Liver (tissue), 8 donors: ENCODE measurements at regions not wholly inside any gene's neighbourhood (a gene's known extent, or its start where the extent isn't known, plus 50 kb on each side); places are given as distances from the start of the nearest gene placed in this dataset.

Experiments
- DNase-seq: peaks from one replicate; pipeline ENCODE4 v3.0.0-alpha.2; 2017; ENCODE audit warnings: low spot score
- H3K27ac ChIP-seq, 2 donors: one replicate each; pipeline ENCODE4 v1.7.0; 2013; ENCODE audit warnings: inconsistent platforms in 2 of 2, low read length in 2 of 2, control low read depth in 1 of 2, low read depth in 1 of 2, mild to moderate bottlenecking in 1 of 2
- H3K27me3 ChIP-seq, 4 donors: one replicate each; pipeline versions ENCODE4 v1.6.1 to v1.7.0; 2013; ENCODE audit warnings: low read length in 3 of 4, inconsistent platforms in 1 of 4, mild to moderate bottlenecking in 1 of 4, moderate library complexity in 1 of 4; ENCODE audit not compliant: control insufficient read depth in 4 of 4, insufficient read depth in 4 of 4
- H3K36me3 ChIP-seq, 4 donors: one replicate each; pipeline versions ENCODE4 v1.6.1 to v1.7.0; 2013; ENCODE audit warnings: low read length in 3 of 4, mild to moderate bottlenecking in 3 of 4, low read depth in 1 of 4, moderate library complexity in 1 of 4; ENCODE audit not compliant: control insufficient read depth in 4 of 4, insufficient read depth in 3 of 4
- H3K4me1 ChIP-seq, 4 donors: one replicate each; pipeline versions ENCODE4 v1.6.1 to v1.7.0; 2013; ENCODE audit warnings: low read length in 3 of 4, mild to moderate bottlenecking in 3 of 4, moderate library complexity in 1 of 4; ENCODE audit not compliant: control insufficient read depth in 4 of 4, insufficient read depth in 4 of 4
- H3K4me3 ChIP-seq, 3 donors: one replicate each; pipeline versions ENCODE4 v1.6.1 to v1.7.0; 2013; ENCODE audit warnings: low read length in 3 of 3, control low read depth in 1 of 3, low read depth in 1 of 3, mild to moderate bottlenecking in 1 of 3
- H3K9ac ChIP-seq, 2 donors: one replicate each; pipeline ENCODE4 v1.7.0; 2013; ENCODE audit warnings: low read length in 2 of 2, mild to moderate bottlenecking in 2 of 2, moderate library complexity in 2 of 2, control low read depth in 1 of 2, low read depth in 1 of 2
- H3K9me3 ChIP-seq, 4 donors: one replicate each; pipeline versions ENCODE4 v1.6.1 to v1.7.0; 2013; ENCODE audit warnings: low read length in 3 of 4; ENCODE audit not compliant: control insufficient read depth in 4 of 4
- ATF3 ChIP-seq: IDR thresholded peaks from 2 replicates; pipeline ENCODE4 v1.6.1; 2016; ENCODE audit warnings: antibody characterized with exemption
- EGR1 ChIP-seq, 2 donors: IDR thresholded peaks; 2 replicates each; pipeline ENCODE4 v1.6.1; 2016 to 2018; ENCODE audit warnings: antibody characterized with exemption in 2 of 2, low read depth in 2 of 2
- FOXA1 ChIP-seq: IDR thresholded peaks from 2 replicates; pipeline ENCODE4 v1.6.1; 2016; ENCODE audit warnings: antibody characterized with exemption
- FOXA2 ChIP-seq: IDR thresholded peaks from 2 replicates; pipeline ENCODE4 v1.6.1; 2016; ENCODE audit warnings: antibody characterized with exemption
- GABPA ChIP-seq, 2 donors: IDR thresholded peaks in 1 of 2; conservative IDR thresholded peaks in 1 of 2; 2 replicates each; pipeline ENCODE4 v1.6.1; 2016; ENCODE audit warnings: antibody characterized with exemption in 2 of 2, mild to moderate bottlenecking in 1 of 2, moderate library complexity in 1 of 2
- HNF4A ChIP-seq, 2 donors: conservative IDR thresholded peaks; 2 replicates each; pipeline ENCODE4 v1.6.1; 2016; ENCODE audit warnings: antibody characterized with exemption in 2 of 2, mild to moderate bottlenecking in 2 of 2
- HNF4G ChIP-seq: IDR thresholded peaks from 2 replicates; pipeline ENCODE4 v1.6.1; 2016; ENCODE audit warnings: antibody characterized with exemption
- JUND ChIP-seq, 2 donors: IDR thresholded peaks; 2 replicates each; pipeline ENCODE4 v1.6.1; 2016; ENCODE audit warnings: antibody characterized with exemption in 2 of 2
- MAX ChIP-seq: IDR thresholded peaks from 2 replicates; pipeline ENCODE4 v1.6.1; 2016; ENCODE audit warnings: antibody characterized with exemption
- NR2F2 ChIP-seq: IDR thresholded peaks from 2 replicates; pipeline ENCODE4 v1.6.1; 2016; ENCODE audit warnings: antibody characterized with exemption
- RAD21 ChIP-seq, 2 donors: IDR thresholded peaks; 2 replicates each; pipeline ENCODE4 v1.6.1; 2016; ENCODE audit warnings: antibody characterized with exemption in 2 of 2, mild to moderate bottlenecking in 2 of 2
- RXRA ChIP-seq, 2 donors: IDR thresholded peaks; 2 replicates each; pipeline ENCODE4 v1.6.1; 2017 to 2018; ENCODE audit warnings: antibody characterized with exemption in 2 of 2, mild to moderate bottlenecking in 1 of 2
- SP1 ChIP-seq: IDR thresholded peaks from 2 replicates; pipeline ENCODE4 v1.6.1; 2018; ENCODE audit warnings: antibody characterized with exemption, mild to moderate bottlenecking
- TAF1 ChIP-seq: conservative IDR thresholded peaks from 2 replicates; pipeline ENCODE4 v1.6.1; 2016; ENCODE audit warnings: antibody characterized with exemption, mild to moderate bottlenecking
- YY1 ChIP-seq: IDR thresholded peaks from 2 replicates; pipeline ENCODE4 v1.6.1; 2016; ENCODE audit warnings: antibody characterized with exemption, mild to moderate bottlenecking
- ZBTB33 ChIP-seq: IDR thresholded peaks from 2 replicates; pipeline ENCODE4 v1.6.1; 2016; ENCODE audit warnings: antibody characterized with exemption
- WGBS: extraction: QIAGEN DNeasy Blood & Tissue Kit; methylation state at CpG from one replicate; pipeline ENCODE4 v1.1.7; 2013; 5-methylcytosine and 5-hydroxymethylcytosine counted together
- TF ChIP-seq, protein P1 (sequence below): IDR thresholded peaks from 2 replicates; pipeline ENCODE4 v1.6.1; 2016; ENCODE audit warnings: antibody characterized with exemption, mild to moderate bottlenecking
- TF ChIP-seq, protein P2 (sequence below): fragments of 150-350 bp; IDR thresholded peaks from 2 replicates; pipeline ENCODE4 v1.5.1; 2017; ENCODE audit warnings: improper control_type of control experiment, low read depth, low read length; ENCODE audit not compliant: missing input control
- donor health status: healthy.
- donor health status: healthy.
- donor health status: healthy.
- donor health status: healthy.
- donor health status: healthy.

DNA sequence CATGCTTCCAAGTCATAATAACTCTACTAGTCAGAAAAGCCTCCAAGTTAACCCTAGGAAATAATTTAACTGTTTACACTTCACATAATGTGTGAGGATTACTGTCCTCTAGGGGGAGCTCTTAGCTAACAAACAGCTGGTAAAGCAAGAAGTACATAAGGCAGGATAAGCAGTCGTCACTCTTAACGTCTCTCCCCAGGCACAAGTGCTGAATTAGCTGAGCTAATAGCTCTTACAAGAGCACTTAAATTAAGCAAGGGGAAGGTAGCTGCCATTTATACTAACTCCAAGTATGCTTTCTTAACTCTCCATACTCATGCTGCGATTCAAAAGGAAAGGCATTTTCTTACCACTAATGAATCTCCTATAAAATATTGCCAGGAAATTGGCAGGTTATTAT lies 79.3 kb upstream of the TSPAN11 start (continued):
- no peak for TF ChIP-seq ATF3
- no peak for TF ChIP-seq HNF4G
- no peak for TF ChIP-seq HNF4A (conservative IDR thresholded peaks at IDR 0.05)
- no peak for TF ChIP-seq GABPA (IDR thresholded peaks at IDR 0.05 in 1 of 2, conservative IDR thresholded peaks at IDR 0.05 in 1 of 2)
- TF ChIP-seq MAX, result no peak

DNA sequence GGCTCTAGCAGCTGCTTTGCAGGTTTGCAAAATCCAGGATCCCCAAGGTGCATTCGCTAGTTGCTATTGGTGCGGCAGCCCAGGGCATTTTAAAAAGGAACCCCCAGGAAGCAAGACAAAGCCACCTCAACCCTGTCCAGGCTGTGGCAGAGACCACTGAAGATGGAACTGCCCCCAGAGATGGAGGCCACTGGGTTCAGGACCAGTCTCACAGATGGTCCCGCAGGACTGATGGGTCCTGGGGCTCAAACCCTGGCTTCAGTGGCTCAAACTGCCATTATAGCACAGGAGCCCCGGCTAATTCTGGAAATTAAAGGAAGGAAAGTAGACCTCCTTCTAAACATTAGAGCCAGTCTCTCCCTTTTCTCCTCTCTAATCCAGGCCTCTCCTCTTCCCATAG lies 79.8 kb upstream of the TSPAN11 start:
- TF ChIP-seq, protein P1, sequence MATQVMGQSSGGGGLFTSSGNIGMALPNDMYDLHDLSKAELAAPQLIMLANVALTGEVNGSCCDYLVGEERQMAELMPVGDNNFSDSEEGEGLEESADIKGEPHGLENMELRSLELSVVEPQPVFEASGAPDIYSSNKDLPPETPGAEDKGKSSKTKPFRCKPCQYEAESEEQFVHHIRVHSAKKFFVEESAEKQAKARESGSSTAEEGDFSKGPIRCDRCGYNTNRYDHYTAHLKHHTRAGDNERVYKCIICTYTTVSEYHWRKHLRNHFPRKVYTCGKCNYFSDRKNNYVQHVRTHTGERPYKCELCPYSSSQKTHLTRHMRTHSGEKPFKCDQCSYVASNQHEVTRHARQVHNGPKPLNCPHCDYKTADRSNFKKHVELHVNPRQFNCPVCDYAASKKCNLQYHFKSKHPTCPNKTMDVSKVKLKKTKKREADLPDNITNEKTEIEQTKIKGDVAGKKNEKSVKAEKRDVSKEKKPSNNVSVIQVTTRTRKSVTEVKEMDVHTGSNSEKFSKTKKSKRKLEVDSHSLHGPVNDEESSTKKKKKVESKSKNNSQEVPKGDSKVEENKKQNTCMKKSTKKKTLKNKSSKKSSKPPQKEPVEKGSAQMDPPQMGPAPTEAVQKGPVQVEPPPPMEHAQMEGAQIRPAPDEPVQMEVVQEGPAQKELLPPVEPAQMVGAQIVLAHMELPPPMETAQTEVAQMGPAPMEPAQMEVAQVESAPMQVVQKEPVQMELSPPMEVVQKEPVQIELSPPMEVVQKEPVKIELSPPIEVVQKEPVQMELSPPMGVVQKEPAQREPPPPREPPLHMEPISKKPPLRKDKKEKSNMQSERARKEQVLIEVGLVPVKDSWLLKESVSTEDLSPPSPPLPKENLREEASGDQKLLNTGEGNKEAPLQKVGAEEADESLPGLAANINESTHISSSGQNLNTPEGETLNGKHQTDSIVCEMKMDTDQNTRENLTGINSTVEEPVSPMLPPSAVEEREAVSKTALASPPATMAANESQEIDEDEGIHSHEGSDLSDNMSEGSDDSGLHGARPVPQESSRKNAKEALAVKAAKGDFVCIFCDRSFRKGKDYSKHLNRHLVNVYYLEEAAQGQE, result no peak
- TF ChIP-seq ZBTB33 (no peak), RXRA (IDR thresholded peaks at IDR 0.05) (no peak), JUND (IDR thresholded peaks at IDR 0.05) (no peak), RAD21 (IDR thresholded peaks at IDR 0.05) (no peak), NR2F2 (no peak), FOXA1 (no peak), HNF4A (conservative IDR thresholded peaks at IDR 0.05) (no peak), EGR1 (IDR thresholded peaks at IDR 0.05; ENCODE audit: low read depth in 2 of 2) (no peak), GABPA (IDR thresholded peaks at IDR 0.05 in 1 of 2, conservative IDR thresholded peaks at IDR 0.05 in 1 of 2) (no peak), YY1 (no peak), HNF4G (no peak), TAF1 (no peak), FOXA2 (no peak), MAX (no peak), SP1 (no peak), ATF3 (no peak)
- TF ChIP-seq, protein P2, sequence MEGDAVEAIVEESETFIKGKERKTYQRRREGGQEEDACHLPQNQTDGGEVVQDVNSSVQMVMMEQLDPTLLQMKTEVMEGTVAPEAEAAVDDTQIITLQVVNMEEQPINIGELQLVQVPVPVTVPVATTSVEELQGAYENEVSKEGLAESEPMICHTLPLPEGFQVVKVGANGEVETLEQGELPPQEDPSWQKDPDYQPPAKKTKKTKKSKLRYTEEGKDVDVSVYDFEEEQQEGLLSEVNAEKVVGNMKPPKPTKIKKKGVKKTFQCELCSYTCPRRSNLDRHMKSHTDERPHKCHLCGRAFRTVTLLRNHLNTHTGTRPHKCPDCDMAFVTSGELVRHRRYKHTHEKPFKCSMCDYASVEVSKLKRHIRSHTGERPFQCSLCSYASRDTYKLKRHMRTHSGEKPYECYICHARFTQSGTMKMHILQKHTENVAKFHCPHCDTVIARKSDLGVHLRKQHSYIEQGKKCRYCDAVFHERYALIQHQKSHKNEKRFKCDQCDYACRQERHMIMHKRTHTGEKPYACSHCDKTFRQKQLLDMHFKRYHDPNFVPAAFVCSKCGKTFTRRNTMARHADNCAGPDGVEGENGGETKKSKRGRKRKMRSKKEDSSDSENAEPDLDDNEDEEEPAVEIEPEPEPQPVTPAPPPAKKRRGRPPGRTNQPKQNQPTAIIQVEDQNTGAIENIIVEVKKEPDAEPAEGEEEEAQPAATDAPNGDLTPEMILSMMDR, result no peak
- H3K9me3 ChIP-seq, result no peaks in the 10 kb centered on the region
- no peak overlapping the region for H3K27ac ChIP-seq
- no peak for DNase-seq
- 85% methylated on average over 4 of the region's 4 CpGs for WGBS
- peaks cover 0 to 2% (median 0%) of the 10 kb centered on the region in 4 donors for H3K4me1 ChIP-seq
- H3K36me3 ChIP-seq, result no peaks in the 10 kb centered on the region
- no peaks in the 10 kb centered on the region for H3K27me3 ChIP-seq
- H3K4me3 ChIP-seq, result no peak overlapping the region
- no peak overlapping the region for H3K9ac ChIP-seq
